Osteocyte (in vitro differentiated cells): ENCODE measurements at regions not wholly inside any gene's neighbourhood (a gene's known extent, or its start where the extent isn't known, plus 50 kb on each side); places are given as distances from the start of the nearest gene placed in this dataset.

Experiments used
- DNase-seq: peaks from one replicate; pipeline ENCODE4 v3.0.0; 2021; ENCODE audit warnings: mixed read lengths; ENCODE audit not compliant: unreplicated experiment; ENCODE audit errors: extremely low spot score
- H3K27ac Mint-ChIP-seq: one replicate; pipeline ENCODE4 v1.8.0; 2021; ENCODE audit warnings: mild to moderate bottlenecking, mixed read lengths; ENCODE audit not compliant: unreplicated experiment
- H3K27me3 Mint-ChIP-seq: one replicate; pipeline ENCODE4 v1.8.0; 2021; ENCODE audit warnings: mixed read lengths; ENCODE audit not compliant: unreplicated experiment
- H3K36me3 Mint-ChIP-seq: one replicate; pipeline ENCODE4 v1.8.0; 2021; ENCODE audit warnings: mixed read lengths; ENCODE audit not compliant: unreplicated experiment
- H3K4me1 Mint-ChIP-seq: one replicate; pipeline ENCODE4 v1.8.0; 2021; ENCODE audit warnings: mixed read lengths; ENCODE audit not compliant: unreplicated experiment
- H3K4me3 Mint-ChIP-seq: one replicate; pipeline ENCODE4 v1.8.0; 2021; ENCODE audit warnings: mild to moderate bottlenecking, moderate library complexity, mixed read lengths; ENCODE audit not compliant: unreplicated experiment
- H3K9me3 Mint-ChIP-seq: one replicate; pipeline ENCODE4 v1.8.0; 2021; ENCODE audit warnings: mixed read lengths; ENCODE audit not compliant: unreplicated experiment
- CTCF ChIP-seq: fragments of 200-600 bp; sonication (generic); IDR thresholded peaks from 2 replicates; pipeline ENCODE4 v1.5.0; 2021; ENCODE audit warnings: antibody characterized with exemption, mild to moderate bottlenecking, moderate library complexity

- no peak overlapping the region for H3K4me3 Mint-ChIP-seq
- TF ChIP-seq CTCF = no peak
- H3K36me3 Mint-ChIP-seq = no peaks in the 10 kb centered on the region
- DNase-seq = peak; percentile 79
- no peak overlapping the region for H3K27ac Mint-ChIP-seq
- peaks cover 11% of the 10 kb centered on the region for H3K9me3 Mint-ChIP-seq
- no peaks in the 10 kb centered on the region for H3K4me1 Mint-ChIP-seq
- no peaks in the 10 kb centered on the region for H3K27me3 Mint-ChIP-seq
These were observed 404.2 kb upstream of the RNF32 start for GRCh38 chr7:156236181-156236889.

- H3K9me3 Mint-ChIP-seq = peaks cover 8% of the 10 kb centered on the region
- no peaks in the 10 kb centered on the region for H3K27me3 Mint-ChIP-seq
- DNase-seq = peak; percentile 74
- H3K27ac Mint-ChIP-seq = no peak overlapping the region
- no peak overlapping the region for H3K4me3 Mint-ChIP-seq
- no peaks in the 10 kb centered on the region for H3K4me1 Mint-ChIP-seq
- no peaks in the 10 kb centered on the region for H3K36me3 Mint-ChIP-seq
- no peak for TF ChIP-seq CTCF
These were observed 405.7 kb upstream of the RNF32 start for GRCh38 chr7:156234666-156235494.

- DNase-seq = no peak
- Mint-ChIP-seq H3K4me1 (no peaks in the 10 kb centered on the region), H3K9me3 (peaks cover 8% of the 10 kb centered on the region), H3K27ac (no peak overlapping the region), H3K36me3 (no peaks in the 10 kb centered on the region), H3K4me3 (no peak overlapping the region), H3K27me3 (no peaks in the 10 kb centered on the region)
- TF ChIP-seq CTCF = no peak
These were observed 406.4 kb upstream of the RNF32 start for GRCh38 chr7:156234192-156234591.

GRCh38 chr7:156232931-156233705 lies 407.5 kb upstream of the RNF32 start:
- Mint-ChIP-seq H3K9me3 (peaks cover 8% of the 10 kb centered on the region), H3K27me3 (no peaks in the 10 kb centered on the region), H3K36me3 (no peaks in the 10 kb centered on the region), H3K4me1 (no peaks in the 10 kb centered on the region), H3K4me3 (no peak overlapping the region), H3K27ac (no peak overlapping the region)
- peak; percentile 83 for DNase-seq
- TF ChIP-seq CTCF = no peak
